Vagina (tissue), 2 donors: ENCODE measurements at regions not wholly inside any gene's neighbourhood (a gene's known extent, or its start where the extent isn't known, plus 50 kb on each side); places are given as distances from the start of the nearest gene placed in this dataset.

Experiments
- POLR2A ChIP-seq, 2 donors: fragments of 450-650 bp; IDR thresholded peaks; one replicate each; pipeline ENCODE4 v1.6.1; 2017; ENCODE audit warnings: antibody characterized with exemption in 2 of 2, mild to moderate bottlenecking in 2 of 2, moderate library complexity in 2 of 2
- POLR2AphosphoS5 ChIP-seq, 2 donors: sonication (generic); formaldehyde crosslinking; IDR thresholded peaks; one replicate each; pipeline ENCODE4 v1.9.0; 2017; ENCODE audit warnings: antibody characterized with exemption in 2 of 2, mild to moderate bottlenecking in 2 of 2, low read depth in 1 of 2; ENCODE audit not compliant: insufficient read depth in 1 of 2
- TF ChIP-seq, protein P1 (sequence below), 3 experiments: fragments of 450-650 bp in 2 of 3; fragments of 200-600 bp in 1 of 3; sonication (generic) in 1 of 3; IDR thresholded peaks; one replicate each; pipeline ENCODE4 v1.5.1; 2017 to 2019; ENCODE audit warnings: antibody characterized with exemption in 3 of 3, mild to moderate bottlenecking in 2 of 3, moderate library complexity in 2 of 3

DNA sequence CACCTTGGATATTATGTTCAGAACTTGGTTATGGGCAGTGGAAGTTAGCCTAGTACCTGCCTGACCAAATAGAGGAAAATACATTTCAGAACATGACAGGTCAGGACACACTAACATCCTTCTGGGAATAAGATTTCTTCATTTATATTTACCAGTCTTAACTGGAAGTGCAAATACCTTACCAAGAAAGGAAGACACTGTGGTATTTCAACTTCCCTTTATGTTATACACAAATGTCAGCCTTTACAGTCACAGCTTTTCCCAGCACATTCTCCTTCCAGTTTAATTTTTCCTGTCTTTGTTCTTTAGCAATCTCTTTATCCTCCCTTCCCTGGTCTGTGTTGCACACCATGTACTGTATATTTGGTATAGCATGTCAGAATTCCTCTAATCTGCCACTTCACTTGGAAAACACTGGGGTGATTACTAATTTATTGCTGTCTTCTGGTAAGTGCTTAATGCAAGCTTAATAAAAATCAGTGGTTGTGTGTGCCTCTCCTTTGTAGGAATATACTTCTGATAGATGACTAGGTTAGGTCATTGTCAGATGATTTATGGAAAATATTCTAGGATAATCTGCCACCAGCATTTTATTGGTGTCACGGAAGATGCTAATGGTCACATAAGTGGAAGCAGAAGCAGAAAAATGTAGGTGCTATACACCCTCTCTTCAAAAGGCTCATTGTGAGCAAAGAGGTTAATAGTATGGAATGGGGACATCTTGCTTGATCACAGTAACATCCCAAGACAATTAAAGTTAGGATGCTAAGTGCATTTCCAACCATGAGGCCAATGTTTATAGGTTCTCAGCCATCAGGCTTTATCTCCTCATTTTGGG is 124.3 kb upstream of the STARD13 start:
- TF ChIP-seq, protein P1, sequence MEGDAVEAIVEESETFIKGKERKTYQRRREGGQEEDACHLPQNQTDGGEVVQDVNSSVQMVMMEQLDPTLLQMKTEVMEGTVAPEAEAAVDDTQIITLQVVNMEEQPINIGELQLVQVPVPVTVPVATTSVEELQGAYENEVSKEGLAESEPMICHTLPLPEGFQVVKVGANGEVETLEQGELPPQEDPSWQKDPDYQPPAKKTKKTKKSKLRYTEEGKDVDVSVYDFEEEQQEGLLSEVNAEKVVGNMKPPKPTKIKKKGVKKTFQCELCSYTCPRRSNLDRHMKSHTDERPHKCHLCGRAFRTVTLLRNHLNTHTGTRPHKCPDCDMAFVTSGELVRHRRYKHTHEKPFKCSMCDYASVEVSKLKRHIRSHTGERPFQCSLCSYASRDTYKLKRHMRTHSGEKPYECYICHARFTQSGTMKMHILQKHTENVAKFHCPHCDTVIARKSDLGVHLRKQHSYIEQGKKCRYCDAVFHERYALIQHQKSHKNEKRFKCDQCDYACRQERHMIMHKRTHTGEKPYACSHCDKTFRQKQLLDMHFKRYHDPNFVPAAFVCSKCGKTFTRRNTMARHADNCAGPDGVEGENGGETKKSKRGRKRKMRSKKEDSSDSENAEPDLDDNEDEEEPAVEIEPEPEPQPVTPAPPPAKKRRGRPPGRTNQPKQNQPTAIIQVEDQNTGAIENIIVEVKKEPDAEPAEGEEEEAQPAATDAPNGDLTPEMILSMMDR (IDR thresholded peaks at IDR 0.05), result no peak
- TF ChIP-seq POLR2AphosphoS5 (IDR thresholded peaks at IDR 0.05; ENCODE audit: insufficient read depth in 1 of 2, low read depth in 1 of 2) (no peak), POLR2A (IDR thresholded peaks at IDR 0.05) (no peak)
